ENCODE measurements at regions not wholly inside any gene's neighbourhood (a gene's known extent, or its start where the extent isn't known, plus 50 kb on each side); places are given as distances from the start of the nearest gene placed in this dataset.

- FAIRE-seq = no peak
- H3K27me3 ChIP-seq (ENCODE audit: control insufficient read depth, insufficient read depth, low read length) = no peaks in the 10 kb centered on the region
- no peak overlapping the region for H3K4me3 ChIP-seq (ENCODE audit: low read depth, low read length)
- no peak for TF ChIP-seq CTCF (IDR thresholded peaks at IDR 0.05; ENCODE audit: insufficient read depth, low read length, severe bottlenecking)
- no peaks in the 10 kb centered on the region for H3K36me3 ChIP-seq (ENCODE audit: control insufficient read depth, insufficient read depth, low read length)
- no peak for DNase-seq (ENCODE audit: low read depth)
Measured at GRCh38 chr3:148217317-148217716, 480.4 kb upstream of the AGTR1 start.

GRCh38 chr3:148218222-148218621 lies 479.5 kb upstream of the AGTR1 start:
- no peaks in the 10 kb centered on the region for H3K36me3 ChIP-seq (ENCODE audit: control insufficient read depth, insufficient read depth, low read length)
- no peaks in the 10 kb centered on the region for H3K27me3 ChIP-seq (ENCODE audit: control insufficient read depth, insufficient read depth, low read length)
- DNase-seq (ENCODE audit: low read depth) (no peak), FAIRE-seq (no peak)
- no peak for TF ChIP-seq CTCF (IDR thresholded peaks at IDR 0.05; ENCODE audit: insufficient read depth, low read length, severe bottlenecking)
- no peak overlapping the region for H3K4me3 ChIP-seq (ENCODE audit: low read depth, low read length)

- no peak for TF ChIP-seq CTCF (IDR thresholded peaks at IDR 0.05; ENCODE audit: insufficient read depth, low read length, severe bottlenecking)
- FAIRE-seq = no peak
- no peaks in the 10 kb centered on the region for H3K36me3 ChIP-seq (ENCODE audit: control insufficient read depth, insufficient read depth, low read length)
- DNase-seq (ENCODE audit: low read depth) = no peak
- no peak overlapping the region for H3K4me3 ChIP-seq (ENCODE audit: low read depth, low read length)
- no peaks in the 10 kb centered on the region for H3K27me3 ChIP-seq (ENCODE audit: control insufficient read depth, insufficient read depth, low read length)
Measured at GRCh38 chr3:148219999-148220398, 477.7 kb upstream of the AGTR1 start.

GRCh38 chr3:148221303-148221702 lies 476.4 kb upstream of the AGTR1 start:
- H3K27me3 ChIP-seq (ENCODE audit: control insufficient read depth, insufficient read depth, low read length) = no peaks in the 10 kb centered on the region
- no peak overlapping the region for H3K4me3 ChIP-seq (ENCODE audit: low read depth, low read length)
- TF ChIP-seq CTCF (IDR thresholded peaks at IDR 0.05; ENCODE audit: insufficient read depth, low read length, severe bottlenecking) = no peak
- no peaks in the 10 kb centered on the region for H3K36me3 ChIP-seq (ENCODE audit: control insufficient read depth, insufficient read depth, low read length)
- FAIRE-seq (no peak), DNase-seq (ENCODE audit: low read depth) (no peak)

GRCh38 chr3:148223266-148223665 lies 474.4 kb upstream of the AGTR1 start:
- Histone ChIP-seq H3K4me3 (ENCODE audit: low read depth, low read length) (no peak overlapping the region), H3K27me3 (ENCODE audit: control insufficient read depth, insufficient read depth, low read length) (no peaks in the 10 kb centered on the region), H3K36me3 (ENCODE audit: control insufficient read depth, insufficient read depth, low read length) (no peaks in the 10 kb centered on the region)
- no peak for TF ChIP-seq CTCF (IDR thresholded peaks at IDR 0.05; ENCODE audit: insufficient read depth, low read length, severe bottlenecking)
- DNase-seq (ENCODE audit: low read depth) = no peak
- no peak for FAIRE-seq

GRCh38 chr3:148226246-148226645 lies 471.5 kb upstream of the AGTR1 start:
- no peak for FAIRE-seq
- peak; percentile 34 for DNase-seq (ENCODE audit: low read depth)
- Histone ChIP-seq H3K4me3 (ENCODE audit: low read depth, low read length) (no peak overlapping the region), H3K27me3 (ENCODE audit: control insufficient read depth, insufficient read depth, low read length) (no peaks in the 10 kb centered on the region), H3K36me3 (ENCODE audit: control insufficient read depth, insufficient read depth, low read length) (no peaks in the 10 kb centered on the region)
- TF ChIP-seq CTCF (IDR thresholded peaks at IDR 0.05; ENCODE audit: insufficient read depth, low read length, severe bottlenecking) = no peak
